Globus pallidus (tissue), 1 donor: ENCODE measurements at regions not wholly inside any gene's neighbourhood (a gene's known extent, or its start where the extent isn't known, plus 50 kb on each side); places are given as distances from the start of the nearest gene placed in this dataset.
"Not testable (repeated sequence)": the region's sequence is repeated elsewhere in the genome, so short reads cannot be mapped to it uniquely, and the experiment has no call there.

Experiments
- DNase-seq: peaks from one replicate; pipeline ENCODE4 v3.0.0-alpha.2; 2015; ENCODE audit warnings: low spot score

DNA sequence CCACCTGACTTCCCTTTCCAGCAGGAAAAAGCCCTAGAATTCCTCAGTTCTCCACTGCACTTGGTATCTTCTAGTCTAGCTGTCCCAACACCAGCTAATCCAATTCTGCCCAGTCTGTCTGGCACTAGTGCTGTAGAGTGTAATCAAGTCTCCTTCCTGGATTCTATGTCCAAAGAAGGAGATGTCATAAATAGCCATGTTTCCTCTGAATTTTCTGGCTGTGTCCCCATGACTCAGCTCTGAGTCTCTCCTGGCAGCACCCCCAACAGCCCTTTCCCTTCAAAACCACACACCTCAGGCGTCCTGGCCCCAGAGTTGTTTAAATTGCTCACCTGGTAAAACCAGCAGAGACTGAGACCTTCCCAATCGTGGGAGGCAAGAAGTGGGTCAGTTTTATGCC lies 197.2 kb downstream of the GRXCR1 start:
- DNase-seq, result no peak

DNA sequence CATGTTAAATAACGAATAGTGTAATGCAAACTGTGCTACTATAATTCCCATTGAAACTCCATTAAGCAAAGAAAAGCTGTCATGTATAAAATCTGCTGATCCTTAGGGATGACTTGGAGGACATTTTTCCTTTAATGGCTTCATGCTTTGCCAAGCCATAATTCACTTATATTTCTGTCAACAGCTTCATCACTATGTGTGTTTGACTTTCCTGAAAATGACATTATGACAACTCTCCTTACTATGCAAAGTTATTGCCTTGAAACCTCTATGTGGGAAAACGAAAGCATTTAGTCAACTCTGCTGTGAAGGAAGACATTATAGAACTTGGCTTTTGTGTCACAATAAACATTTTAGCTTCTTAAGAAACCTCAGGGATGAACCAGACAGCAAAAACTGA lies 210.5 kb downstream of the GRXCR1 start:
- DNase-seq, result no peak

DNA sequence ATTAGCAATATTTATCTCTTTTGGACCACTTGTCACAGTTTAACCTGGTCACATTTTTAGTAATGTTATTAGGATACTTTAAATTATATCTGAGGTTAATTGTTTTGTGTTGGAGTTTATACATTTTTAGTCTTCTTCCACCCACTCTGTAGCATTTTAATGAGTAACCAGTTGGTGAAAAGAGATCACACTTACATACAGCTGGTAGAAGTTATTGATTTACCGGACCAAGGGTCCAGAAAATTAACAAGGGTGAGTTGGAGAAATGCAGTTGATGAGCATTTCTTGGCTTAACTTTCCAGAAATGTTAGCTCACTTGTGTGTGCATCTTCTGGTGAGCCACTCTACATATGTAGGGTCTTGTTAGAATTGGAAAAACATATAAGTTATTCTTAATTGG lies 219.6 kb downstream of the GRXCR1 start:
- no peak for DNase-seq

DNA sequence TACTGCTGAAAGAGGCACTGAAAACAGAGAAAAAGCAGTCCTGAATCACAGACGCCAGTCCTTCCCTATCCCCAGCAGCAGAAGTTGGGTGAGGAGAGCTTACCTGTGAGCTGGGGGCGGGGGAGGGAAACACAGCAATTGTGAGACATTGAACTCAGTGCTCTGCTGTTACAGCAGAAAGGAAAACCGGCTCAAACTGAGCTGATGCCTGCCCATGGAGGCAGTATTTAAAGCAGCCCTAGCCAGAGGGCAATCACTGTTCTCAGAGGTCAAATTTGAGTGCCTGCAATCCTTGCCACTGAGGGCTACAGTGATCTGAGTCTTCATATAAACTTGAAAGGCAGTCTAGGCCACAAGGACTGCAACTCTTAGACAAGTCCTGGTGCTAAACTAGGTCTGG lies 220.7 kb downstream of the GRXCR1 start:
- no peak for DNase-seq

DNA sequence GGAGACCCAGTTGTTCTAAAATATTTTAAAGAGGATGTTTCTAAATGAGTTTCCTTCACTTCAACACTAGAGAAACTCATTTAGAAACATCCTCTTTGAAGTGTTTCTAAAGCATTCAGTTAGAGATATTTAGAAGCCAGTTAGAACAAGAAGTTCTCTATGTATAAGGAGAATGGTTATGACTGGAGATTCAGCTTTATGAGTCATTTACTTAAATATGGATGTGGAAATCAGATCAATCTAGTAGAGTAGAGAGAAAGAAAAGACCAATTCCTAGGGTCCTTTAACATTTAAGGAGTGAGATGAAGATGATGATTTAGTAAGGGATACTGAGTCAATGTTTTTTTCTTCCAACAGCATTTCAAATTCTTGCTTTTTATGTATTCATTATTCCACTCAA lies 234.1 kb downstream of the GRXCR1 start:
- DNase-seq, result no peak

DNA sequence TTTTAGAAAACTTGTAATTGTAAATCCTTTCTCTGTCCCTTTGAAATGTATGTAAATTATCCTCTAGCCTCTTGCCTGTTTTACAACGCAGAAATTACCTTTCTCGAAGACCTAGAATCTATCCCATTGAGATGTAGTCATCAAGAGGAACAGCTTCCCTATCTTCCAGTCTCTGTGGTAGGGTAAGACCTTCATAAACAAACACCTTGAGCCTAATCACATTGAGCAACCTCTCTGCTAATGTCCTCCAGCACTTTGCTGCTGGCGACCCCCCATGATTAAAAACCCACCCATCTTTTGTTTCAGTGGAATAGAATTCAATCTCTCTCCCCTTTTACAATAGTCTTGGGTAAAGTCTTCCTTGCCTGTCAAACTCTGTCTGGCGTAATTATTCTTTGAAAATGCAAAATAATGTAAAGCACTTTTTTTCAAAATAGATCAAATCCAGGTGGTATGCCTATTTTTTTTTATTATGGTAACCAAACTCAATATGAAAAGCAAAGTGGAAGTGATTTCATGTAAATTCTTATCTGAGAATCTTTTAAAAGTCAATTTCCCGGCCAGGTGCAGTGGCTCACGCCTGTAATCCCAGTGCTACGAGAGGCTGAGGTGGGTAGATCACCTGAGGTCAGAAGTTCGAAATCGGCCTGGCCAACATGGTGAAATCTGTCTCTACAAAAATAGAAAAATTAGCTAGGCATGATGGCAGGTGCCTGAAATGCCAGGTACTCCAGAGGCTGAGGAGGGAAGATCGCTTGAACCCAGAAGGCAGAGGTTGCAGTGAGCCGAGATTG lies 237.9 kb downstream of the GRXCR1 start:
- DNase-seq, result no peak

DNA sequence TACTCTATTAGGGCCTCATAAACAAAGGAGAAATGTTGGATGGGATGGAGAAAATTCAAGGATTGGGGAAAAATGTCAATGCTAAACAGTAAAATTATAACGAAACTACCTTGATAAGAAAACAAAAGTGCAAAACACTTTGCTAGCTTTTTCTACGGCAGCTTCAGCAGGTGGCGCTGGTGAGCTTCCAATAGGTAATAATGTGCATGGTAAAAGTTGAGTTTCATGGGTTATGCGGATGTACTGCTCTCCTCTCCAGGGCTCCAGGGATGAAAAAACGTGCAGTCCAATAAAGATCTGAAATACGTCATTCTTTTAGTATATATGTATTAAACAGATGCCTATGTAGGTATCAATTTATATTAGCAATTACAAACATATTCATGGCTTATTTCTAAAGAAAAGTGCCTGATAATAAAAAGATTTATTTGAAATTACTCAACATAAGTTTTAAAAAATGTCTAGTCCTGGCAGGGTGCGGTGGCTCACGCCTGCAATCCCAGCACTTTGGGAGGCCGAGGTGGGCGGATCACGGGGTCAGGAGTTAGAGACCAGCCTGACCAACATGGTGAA lies 239.6 kb downstream of the GRXCR1 start:
- DNase-seq, result peak; percentile 53

DNA sequence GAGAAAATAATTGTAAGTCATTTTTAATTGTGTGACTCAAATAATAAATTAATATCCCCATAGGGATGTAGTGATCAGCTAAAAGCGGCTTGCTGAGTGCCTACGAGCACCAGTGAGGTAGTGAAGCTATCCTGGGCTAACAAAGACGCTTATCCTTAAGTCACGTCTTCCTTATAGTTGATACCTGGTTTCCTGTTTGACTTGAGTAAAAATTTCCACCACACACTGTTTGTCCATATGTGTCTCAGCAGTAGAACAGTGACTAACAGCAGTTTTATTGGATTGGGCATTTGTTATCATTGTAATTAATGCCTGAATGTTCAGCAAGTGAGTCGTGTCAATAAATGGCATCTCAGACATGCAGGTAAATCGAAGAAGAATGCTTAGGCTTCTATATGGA lies 241.1 kb downstream of the GRXCR1 start:
- no peak for DNase-seq

DNA sequence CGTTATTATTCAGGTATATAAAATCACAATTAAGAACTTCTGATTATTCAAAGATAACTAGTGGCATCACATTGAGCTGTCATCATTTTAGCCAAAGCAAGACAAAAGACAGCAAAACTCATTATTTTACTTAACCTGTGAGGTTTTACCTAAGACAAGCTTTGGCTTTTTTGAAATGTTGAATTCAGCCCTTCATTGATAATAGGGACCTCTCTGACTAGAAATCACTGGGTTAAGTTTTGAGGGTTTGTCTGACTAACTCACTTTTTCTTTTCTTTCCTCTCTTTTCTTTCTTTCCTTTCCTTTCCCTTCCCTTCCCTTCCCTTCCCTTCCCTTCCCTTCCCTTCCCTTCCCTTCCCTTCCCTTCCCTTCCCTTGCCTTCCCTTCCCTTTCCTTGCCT lies 244.2 kb downstream of the GRXCR1 start:
- no peak for DNase-seq

DNA sequence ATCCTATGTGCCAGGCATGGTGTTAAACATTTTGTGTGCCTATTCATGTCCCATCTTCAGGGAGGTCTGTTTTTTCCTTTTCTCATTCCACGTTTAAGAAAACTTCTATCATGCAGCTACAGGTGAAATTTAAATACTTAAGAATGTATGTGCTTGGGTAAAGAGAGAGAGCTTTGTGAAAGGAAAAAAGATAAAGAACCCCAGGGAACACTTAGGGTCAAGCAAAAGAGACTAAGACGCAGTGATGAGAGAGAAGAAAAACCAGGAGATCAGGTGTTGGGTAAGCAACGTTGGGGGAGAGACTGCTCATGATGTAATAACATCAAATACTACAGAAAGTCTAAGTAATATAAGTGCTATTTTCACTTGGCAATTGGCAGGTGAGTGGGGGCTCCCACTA lies 253.7 kb downstream of the GRXCR1 start:
- no peak for DNase-seq

DNA sequence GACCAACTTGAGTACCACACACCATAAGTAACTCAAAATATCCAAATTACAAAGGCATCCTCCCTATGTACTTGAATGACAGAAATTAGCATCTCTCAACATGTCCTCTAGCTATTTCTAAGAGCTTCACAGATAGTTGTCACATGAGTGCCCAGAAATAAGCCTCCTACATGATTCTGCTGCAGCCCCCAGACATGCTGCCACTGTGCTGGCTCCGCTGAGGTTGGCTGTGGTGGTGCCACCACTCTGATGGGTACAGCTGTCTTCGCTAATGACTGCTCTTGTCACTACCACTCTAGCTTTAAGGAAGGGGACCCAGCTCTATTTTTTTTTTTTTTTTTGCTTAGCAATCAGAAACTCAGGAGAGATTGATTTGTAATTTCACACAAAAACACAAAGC lies 256.0 kb downstream of the GRXCR1 start:
- DNase-seq, result no peak

DNA sequence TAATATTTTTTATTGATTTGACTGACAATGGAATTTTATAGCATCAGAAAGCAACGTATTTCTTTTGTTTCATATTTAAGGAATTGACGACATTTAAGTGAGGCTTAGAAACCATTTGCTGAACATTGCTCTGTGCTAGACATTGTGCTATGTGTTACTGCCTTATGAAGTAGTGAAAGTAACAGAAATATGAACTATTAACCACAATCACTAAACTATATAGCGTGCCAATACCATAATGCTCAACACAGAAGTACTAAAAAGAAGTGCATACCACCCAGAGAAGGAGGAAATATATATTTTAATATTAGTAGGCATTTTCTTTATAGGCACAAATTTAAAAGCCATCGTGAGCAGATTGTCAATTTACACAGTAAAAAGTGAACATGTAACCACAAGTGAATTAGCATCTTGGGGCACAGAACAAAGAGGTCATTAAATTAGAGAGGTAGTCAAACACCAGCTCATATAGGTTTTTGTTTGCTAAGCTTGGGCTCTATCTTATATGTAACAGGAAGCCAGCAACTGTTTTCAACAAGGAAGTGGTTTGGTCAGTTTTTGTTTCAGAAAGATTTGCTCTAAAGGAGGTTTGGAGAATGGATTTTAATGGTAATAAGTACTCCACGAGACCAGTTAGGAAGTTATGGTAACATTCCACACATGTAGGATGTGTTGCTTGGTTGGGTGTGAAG lies 270.7 kb downstream of the GRXCR1 start:
- DNase-seq, result no peak

DNA sequence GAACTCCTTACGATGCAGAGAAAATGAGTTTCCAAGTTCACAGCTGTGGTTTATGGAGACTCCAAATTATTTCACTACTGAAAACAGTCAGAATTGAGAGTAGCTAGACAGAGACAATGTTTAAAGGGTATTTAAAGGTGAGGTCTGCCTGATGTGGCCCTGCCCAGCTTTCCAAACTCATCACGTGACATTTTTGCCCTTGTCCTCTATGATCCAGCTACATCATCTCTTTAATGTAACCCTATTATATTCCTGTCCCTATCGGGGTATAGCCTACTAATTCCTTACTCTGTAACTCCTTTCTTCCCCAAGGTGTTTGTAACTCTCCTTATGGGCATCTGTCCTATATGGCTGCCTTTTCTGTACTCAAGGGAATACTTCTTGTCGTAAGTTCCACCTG lies 297.2 kb downstream of the GRXCR1 start:
- no peak for DNase-seq

DNA sequence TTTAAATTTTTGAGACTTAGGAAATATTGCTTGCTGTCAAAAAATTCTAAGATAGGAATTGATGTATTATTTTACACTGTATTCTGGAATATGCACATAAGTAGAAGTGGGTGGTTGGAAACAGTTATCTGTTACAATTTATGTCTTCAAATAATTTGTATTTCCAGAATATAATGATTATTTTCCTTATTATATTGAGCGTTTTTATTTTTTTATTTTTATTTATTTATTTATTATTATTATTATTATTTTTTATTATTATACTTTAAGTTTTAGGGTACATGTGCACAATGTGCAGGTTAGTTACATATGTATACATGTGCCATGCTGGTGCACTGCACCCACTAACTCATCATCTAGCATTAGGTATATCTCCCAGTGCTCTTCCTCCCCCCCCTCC lies 320.1 kb downstream of the GRXCR1 start:
- not testable (repeated sequence) for DNase-seq

DNA sequence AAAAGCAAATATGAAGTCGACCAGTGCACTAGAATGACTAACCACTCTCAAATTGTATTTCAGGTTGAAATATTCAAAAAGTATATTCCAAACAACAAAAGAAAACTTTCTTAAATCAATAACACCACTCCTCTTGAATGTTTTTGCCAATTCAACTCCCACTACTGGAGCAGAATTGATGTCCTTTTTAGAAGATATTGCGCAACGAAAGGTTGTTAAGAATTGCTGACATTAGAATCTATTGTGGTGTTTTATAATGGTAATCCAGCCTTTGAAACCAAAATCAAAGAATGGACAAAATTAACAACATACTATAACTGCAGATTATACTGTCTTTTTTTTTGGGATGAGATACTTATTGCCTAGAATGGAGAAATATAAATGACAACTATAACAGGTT lies 331.3 kb downstream of the GRXCR1 start:
- DNase-seq, result no peak

DNA sequence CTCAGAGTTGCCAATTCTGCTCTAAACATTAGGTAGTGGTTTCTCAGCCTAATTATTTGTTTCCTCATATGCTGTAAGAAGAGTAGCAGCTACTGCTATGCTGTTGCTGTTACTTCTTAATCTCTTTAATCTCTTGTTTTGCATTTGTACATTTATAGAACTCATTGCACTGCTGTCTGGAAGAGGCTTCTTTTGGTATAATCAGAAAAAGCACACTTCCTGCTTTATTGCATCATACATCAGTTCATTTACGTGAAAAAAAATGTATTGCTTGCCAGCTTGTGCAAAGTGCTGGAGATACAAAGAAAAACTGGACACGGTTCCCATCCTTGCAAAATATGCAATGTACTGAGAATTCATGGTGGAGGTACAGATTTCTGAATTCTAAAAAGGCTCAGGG lies 332.0 kb downstream of the GRXCR1 start:
- DNase-seq, result no peak

DNA sequence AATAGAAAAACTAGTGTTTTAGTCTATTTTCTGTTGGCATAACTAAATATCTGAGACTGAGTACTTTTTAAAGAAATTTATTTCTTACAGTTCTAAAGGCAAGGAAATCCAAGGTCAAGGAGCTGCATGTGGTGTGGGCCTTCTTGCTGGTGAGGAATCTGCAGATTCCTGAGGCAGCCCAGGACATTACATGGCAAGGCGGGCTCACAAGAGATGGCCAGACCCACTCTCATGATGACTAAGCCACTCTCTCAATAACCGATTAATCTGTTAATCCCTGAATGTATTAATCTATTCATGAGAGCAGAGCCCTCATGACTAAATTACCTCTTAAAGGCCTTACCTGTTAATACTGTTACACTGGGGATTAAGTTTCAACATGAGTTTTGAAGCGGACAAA lies 340.8 kb downstream of the GRXCR1 start:
- DNase-seq, result no peak

DNA sequence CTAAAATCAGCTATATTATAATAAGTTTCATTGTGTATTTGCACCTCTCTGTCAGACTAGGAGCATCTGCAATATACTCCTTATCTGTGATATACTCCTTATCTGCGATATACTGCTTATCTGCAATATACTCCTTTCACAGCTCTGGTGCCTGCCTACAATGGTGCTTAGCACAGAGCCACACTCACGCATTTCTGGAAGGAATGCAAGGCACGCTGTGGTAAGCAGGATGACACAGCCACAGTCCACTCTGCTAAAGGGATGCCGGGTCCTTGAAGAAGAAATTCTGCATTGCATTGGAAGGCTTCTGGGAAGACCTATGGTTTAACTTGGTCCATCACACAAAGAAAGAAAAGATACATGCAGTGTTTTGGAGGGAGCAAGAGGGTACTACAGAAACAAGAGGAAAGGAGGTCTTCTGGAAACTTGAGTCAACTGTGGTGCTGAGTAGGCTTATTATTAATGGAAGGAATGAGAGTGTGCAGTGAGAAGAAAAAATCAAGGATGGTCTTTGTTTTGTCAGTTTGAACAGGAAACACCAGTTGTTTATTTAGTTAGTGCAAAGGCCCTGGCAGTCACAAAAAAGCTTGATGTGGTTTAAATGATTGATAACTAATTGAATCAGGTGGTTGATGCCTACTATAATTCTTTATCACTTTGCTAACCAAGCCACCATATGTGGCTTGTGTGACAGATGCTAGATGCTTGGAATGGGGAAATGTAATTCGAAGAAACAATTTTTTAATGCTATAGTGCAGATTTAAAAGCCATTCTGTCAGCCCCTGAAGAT lies 342.3 kb downstream of the GRXCR1 start:
- no peak for DNase-seq

DNA sequence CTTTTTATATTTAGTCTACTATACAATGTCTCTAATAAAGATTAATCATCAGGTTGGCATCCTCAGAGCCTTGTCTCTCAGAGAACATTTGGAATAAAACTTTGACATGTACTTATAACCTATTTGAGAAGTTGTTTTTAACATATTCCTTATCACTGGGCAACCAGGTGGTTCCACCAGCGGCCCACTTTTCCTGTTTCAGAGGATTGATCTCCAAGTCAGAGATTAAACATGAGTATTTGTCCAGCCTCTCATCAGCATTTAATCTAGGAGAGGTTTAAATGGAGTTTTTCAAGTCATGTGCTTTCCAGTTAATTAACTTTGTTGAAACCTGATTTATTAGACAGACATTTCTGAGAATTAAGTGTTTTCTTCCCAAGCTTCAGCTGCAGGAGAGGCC lies 345.5 kb downstream of the GRXCR1 start:
- no peak for DNase-seq

DNA sequence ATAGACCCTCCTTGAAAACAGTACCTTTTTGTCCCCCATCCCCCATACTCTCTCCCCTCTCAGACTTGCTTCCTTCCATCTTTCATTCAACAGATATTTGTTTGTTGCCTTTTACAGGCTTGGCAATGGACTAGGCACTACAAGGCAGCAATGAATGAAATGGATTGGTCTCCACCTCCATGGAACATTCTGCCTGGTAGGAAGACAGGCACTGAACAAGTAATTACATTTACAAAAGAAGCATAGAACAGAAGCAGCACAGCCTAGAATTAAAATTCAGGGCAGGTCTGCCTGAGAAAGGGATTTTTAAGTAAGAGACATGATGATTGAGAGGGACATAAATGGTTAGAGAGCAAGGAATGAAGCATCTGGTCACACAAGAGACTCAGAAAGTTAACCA lies 346.1 kb downstream of the GRXCR1 start:
- DNase-seq, result peak; percentile 18

DNA sequence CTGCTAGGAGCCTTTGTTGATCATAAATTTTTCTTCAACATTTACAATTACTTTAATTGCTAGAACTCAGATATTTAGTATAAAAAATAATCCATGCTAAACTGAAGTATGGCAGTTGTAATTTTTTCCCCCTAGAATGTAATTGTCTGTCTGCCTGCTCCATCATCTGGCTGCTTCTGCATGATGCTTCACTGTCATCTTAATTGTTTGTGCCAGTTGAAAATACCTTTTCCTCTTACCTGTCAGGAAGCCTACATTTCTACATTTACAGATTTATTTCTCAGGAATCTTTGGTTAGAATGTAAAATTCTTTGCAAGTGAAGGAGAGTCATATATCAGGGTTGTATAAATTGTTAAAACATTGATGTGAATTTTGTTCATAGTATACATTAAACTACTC lies 348.6 kb downstream of the GRXCR1 start:
- no peak for DNase-seq

DNA sequence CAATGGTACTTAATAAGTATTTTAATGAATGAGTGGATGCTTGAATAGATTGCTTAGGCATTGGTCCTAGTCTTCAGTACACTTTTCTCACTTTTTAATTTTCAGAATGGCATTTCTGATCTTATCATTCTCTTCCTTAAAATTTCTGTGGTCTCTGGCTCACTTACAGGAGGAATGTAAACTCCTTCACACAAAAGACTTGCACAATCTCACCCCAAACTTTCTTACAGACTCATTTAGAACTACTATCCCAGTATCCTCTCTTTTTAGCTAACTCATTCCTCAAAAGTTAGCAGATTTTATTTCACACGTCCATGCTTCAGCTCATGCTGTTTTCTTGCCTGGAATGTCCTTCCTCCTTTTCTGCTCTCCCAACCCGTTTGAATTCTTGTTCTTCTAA lies 350.1 kb downstream of the GRXCR1 start:
- DNase-seq, result no peak
